ENCODE measurements at regions not wholly inside any gene's neighbourhood (a gene's known extent, or its start where the extent isn't known, plus 50 kb on each side); places are given as distances from the start of the nearest gene placed in this dataset.

- DNase-seq (ENCODE audit: low spot score), result no peak
Observed at GRCh38 chr12:66848967-66849366, 170.1 kb upstream of the GRIP1 start.

- DNase-seq (ENCODE audit: low spot score), result no peak
Observed at GRCh38 chr12:66851134-66851533, 172.3 kb upstream of the GRIP1 start.

- peak; percentile 61 for DNase-seq (ENCODE audit: low spot score)
Observed at GRCh38 chr12:66852091-66852490, 173.2 kb upstream of the GRIP1 start.

- peak; percentile 35 for DNase-seq (ENCODE audit: low spot score)
Observed at GRCh38 chr12:66852765-66853164, 173.9 kb upstream of the GRIP1 start.

GRCh38 chr12:66859751-66860440 is 181.0 kb upstream of the GRIP1 start:
- no peak for DNase-seq (ENCODE audit: low spot score)

- DNase-seq (ENCODE audit: low spot score), result peak; percentile 76
Observed at GRCh38 chr12:66860752-66861750, 182.2 kb upstream of the GRIP1 start.

- DNase-seq (ENCODE audit: low spot score), result no peak
Observed at GRCh38 chr12:66862356-66862985, 183.6 kb upstream of the GRIP1 start.

- DNase-seq (ENCODE audit: low spot score), result no peak
Observed at GRCh38 chr12:66863276-66863675, 184.4 kb upstream of the GRIP1 start.

GRCh38 chr12:66877925-66878324 is 199.0 kb upstream of the GRIP1 start:
- no peak for DNase-seq (ENCODE audit: low spot score)

GRCh38 chr12:66879409-66879808 is 200.5 kb upstream of the GRIP1 start:
- DNase-seq (ENCODE audit: low spot score), result no peak

GRCh38 chr12:66881386-66881785 is 202.5 kb upstream of the GRIP1 start:
- DNase-seq (ENCODE audit: low spot score), result no peak

GRCh38 chr12:66884091-66884490 is 205.2 kb upstream of the GRIP1 start:
- DNase-seq (ENCODE audit: low spot score), result no peak

- no peak for DNase-seq (ENCODE audit: low spot score)
Observed at GRCh38 chr12:66885115-66885875, 206.4 kb upstream of the GRIP1 start.

GRCh38 chr12:66896797-66897196 is 217.9 kb upstream of the GRIP1 start:
- DNase-seq (ENCODE audit: low spot score), result no peak

- peak; percentile 31 for DNase-seq (ENCODE audit: low spot score)
Observed at GRCh38 chr12:66898700-66899469, 220.0 kb upstream of the GRIP1 start.

- no peak for DNase-seq (ENCODE audit: low spot score)
Observed at GRCh38 chr12:66899588-66899987, 220.7 kb upstream of the GRIP1 start.

- peak; percentile 14 for DNase-seq (ENCODE audit: low spot score)
Observed at GRCh38 chr12:66900616-66901015, 221.7 kb upstream of the GRIP1 start.

GRCh38 chr12:66901138-66901932 is 222.5 kb upstream of the GRIP1 start:
- DNase-seq (ENCODE audit: low spot score), result no peak

GRCh38 chr12:66902020-66902419 is 223.1 kb upstream of the GRIP1 start:
- DNase-seq (ENCODE audit: low spot score), result no peak
